Upper lobe of left lung (tissue), 6 donors: ENCODE measurements at regions not wholly inside any gene's neighbourhood (a gene's known extent, or its start where the extent isn't known, plus 50 kb on each side); places are given as distances from the start of the nearest gene placed in this dataset.

Source experiments
- ATAC-seq, 2 donors: fragments of 200-7000 bp; cut with Tn5 transposase; one replicate each; pipeline ENCODE4 v1.9.1; 2022; ENCODE audit warnings: mild to moderate bottlenecking in 2 of 2, moderate library complexity in 2 of 2; ENCODE audit not compliant: low FRiP score in 2 of 2
- DNase-seq, 2 donors: peaks; one replicate each; pipeline ENCODE4 v3.0.0-alpha.2; 2019 to 2020
- H3K27ac ChIP-seq, 4 donors: fragments of 200-600 bp; sonication (generic); one replicate each; pipeline ENCODE4 v1.5.1; 2016 to 2019
- H3K27me3 ChIP-seq, 4 donors: fragments of 200-600 bp; sonication (generic); one replicate each; pipeline ENCODE4 v1.5.1; 2017 to 2019
- H3K36me3 ChIP-seq, 4 donors: fragments of 200-600 bp; sonication (generic); one replicate each; pipeline ENCODE4 v1.5.1; 2016 to 2019
- H3K4me1 ChIP-seq, 4 donors: fragments of 200-600 bp; sonication (generic); one replicate each; pipeline ENCODE4 v1.5.1; 2018 to 2019
- H3K4me3 ChIP-seq, 4 donors: fragments of 200-600 bp; sonication (generic); one replicate each; pipeline ENCODE4 v1.5.1; 2017 to 2019; ENCODE audit warnings: mild to moderate bottlenecking in 2 of 4, moderate library complexity in 1 of 4
- H3K9me3 ChIP-seq, 4 donors: fragments of 200-600 bp; sonication (generic); one replicate each; pipeline ENCODE4 v1.5.1; 2018 to 2019
- CTCF ChIP-seq, 6 experiments: fragments of 450-650 bp in 4 of 6; fragments of 200-600 bp in 2 of 6; sonication (generic) in 2 of 6; IDR thresholded peaks; one replicate each; pipeline ENCODE4 v1.5.1; 2016 to 2019; ENCODE audit warnings: antibody characterized with exemption in 6 of 6
- EP300 ChIP-seq, 4 donors: sonication (generic); formaldehyde crosslinking; IDR thresholded peaks; one replicate each; pipeline ENCODE4 v1.5.1; 2017; ENCODE audit warnings: antibody characterized with exemption in 4 of 4, control low read depth in 2 of 4
- POLR2A ChIP-seq, 4 donors: fragments of 450-650 bp; IDR thresholded peaks; one replicate each; pipeline ENCODE4 v1.5.1; 2016 to 2017; ENCODE audit warnings: antibody characterized with exemption in 4 of 4, mild to moderate bottlenecking in 2 of 4
- POLR2AphosphoS5 ChIP-seq, 2 donors: sonication (generic); formaldehyde crosslinking; IDR thresholded peaks; one replicate each; pipeline ENCODE4 v1.5.1; 2017; ENCODE audit warnings: antibody characterized with exemption in 2 of 2
- WGBS, 2 donors: methylation state at CpG; one replicate each; pipeline ENCODE4 v1.1.5; 2017 to 2018; 5-methylcytosine and 5-hydroxymethylcytosine counted together
- donor health status: DM: no; HTN: no; CAD: no; lungs with moderate emphysema.
- donor health status: DM: no; HTN: yes; CAD: no; lungs with severe emphysema.

DNA sequence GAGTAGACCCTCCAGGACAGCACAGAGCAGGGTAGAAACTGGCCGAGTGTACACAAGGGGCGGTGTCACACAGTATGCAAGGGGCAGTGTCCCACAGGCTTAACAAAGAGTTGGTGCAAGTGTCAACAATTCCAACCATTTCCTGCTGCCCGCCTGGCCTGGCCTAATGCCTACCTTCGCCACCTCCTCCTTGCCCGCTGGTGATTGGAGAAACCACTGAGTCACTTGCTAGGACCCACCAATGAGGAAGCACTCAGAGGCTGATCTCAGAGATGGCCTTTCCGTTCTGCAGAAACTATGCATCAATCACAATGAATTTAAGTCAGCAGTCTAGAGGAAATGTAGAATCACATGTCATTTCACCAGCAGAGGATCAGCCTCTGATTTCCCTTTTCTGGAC lies 263.3 kb upstream of the PKDCC start:
- no peak for TF ChIP-seq CTCF (IDR thresholded peaks at IDR 0.05)
- no peak for TF ChIP-seq POLR2AphosphoS5 (IDR thresholded peaks at IDR 0.05)
- TF ChIP-seq EP300 (IDR thresholded peaks at IDR 0.05): no peak
- TF ChIP-seq POLR2A (IDR thresholded peaks at IDR 0.05): no peak
- Histone ChIP-seq H3K4me3 (no peak overlapping the region), H3K9me3 (no peaks in the 10 kb centered on the region), H3K27ac (no peak overlapping the region), H3K36me3 (no peaks in the 10 kb centered on the region), H3K27me3 (no peaks in the 10 kb centered on the region), H3K4me1 (no peaks in the 10 kb centered on the region)
- 59 to 78% methylated on average over 6 of the region's 6 CpGs for WGBS, 2 donors
- no peak for ATAC-seq
- DNase-seq: no peak

- WGBS, 2 donors: 69 to 72% methylated on average over 4 to 10 of the region's 10 CpGs
- no peak for TF ChIP-seq EP300 (IDR thresholded peaks at IDR 0.05)
- no peak for TF ChIP-seq POLR2A (IDR thresholded peaks at IDR 0.05)
- no peak for TF ChIP-seq POLR2AphosphoS5 (IDR thresholded peaks at IDR 0.05)
- Histone ChIP-seq H3K4me3 (no peak overlapping the region), H3K4me1 (no peaks in the 10 kb centered on the region), H3K9me3 (no peaks in the 10 kb centered on the region), H3K27me3 (no peaks in the 10 kb centered on the region), H3K27ac (no peak overlapping the region), H3K36me3 (no peaks in the 10 kb centered on the region)
- DNase-seq (no peak), ATAC-seq (peak in 1 of 2 donors; percentile 56)
Measured at GRCh38 chr2:41785251-41786022, 262.4 kb upstream of the PKDCC start.

DNA sequence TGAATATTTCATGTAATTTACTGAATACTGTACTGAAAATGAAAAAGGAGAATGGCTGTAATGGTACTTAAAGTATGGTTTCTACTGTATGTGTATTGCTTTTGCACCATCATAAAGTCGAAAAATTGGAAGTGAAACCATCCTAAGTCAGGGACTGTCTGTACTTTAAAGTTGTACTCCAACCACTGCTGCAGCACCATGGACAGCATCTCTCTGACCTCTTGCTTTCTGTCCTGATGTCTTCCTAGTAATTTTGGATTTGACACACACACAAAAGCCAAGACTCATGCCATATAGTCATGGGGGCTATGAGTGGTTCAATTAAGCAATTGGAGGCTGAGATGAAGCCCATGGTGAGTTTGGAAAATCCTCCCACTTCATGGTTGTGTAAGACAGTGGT lies 256.3 kb upstream of the PKDCC start:
- TF ChIP-seq POLR2AphosphoS5 (IDR thresholded peaks at IDR 0.05) (no peak), CTCF (IDR thresholded peaks at IDR 0.05) (no peak), POLR2A (IDR thresholded peaks at IDR 0.05) (no peak), EP300 (IDR thresholded peaks at IDR 0.05) (no peak)
- H3K4me1 ChIP-seq: no peaks in the 10 kb centered on the region
- no peaks in the 10 kb centered on the region for H3K9me3 ChIP-seq
- no peak for DNase-seq
- 52 to 57% methylated on average over 1 of the region's 1 CpG for WGBS, 2 donors
- H3K36me3 ChIP-seq: no peaks in the 10 kb centered on the region
- H3K4me3 ChIP-seq: no peak overlapping the region
- H3K27ac ChIP-seq: no peak overlapping the region
- H3K27me3 ChIP-seq: no peaks in the 10 kb centered on the region
- no peak for ATAC-seq

DNA sequence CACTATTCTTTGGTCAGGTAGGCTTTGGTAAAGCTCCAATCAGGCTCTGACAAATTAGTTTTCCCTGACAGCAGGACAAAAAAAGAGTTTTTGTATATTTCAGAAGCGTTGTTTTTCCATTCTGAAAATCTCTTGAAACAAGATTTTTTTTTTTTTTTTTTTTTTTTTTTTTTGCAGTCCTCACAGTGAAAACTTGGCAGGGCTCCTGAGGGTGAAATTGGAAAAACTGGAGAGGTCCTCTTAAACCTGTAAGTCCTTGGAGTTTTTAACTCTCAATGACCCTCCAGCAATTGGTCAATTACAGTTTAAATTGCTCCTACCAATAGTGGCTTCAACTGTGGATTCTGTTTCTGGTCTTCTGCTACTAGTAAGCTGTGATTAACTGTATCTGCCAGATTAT lies 244.5 kb upstream of the PKDCC start:
- no peaks in the 10 kb centered on the region for H3K27me3 ChIP-seq
- H3K27ac ChIP-seq: no peak overlapping the region
- no peaks in the 10 kb centered on the region for H3K4me1 ChIP-seq
- ATAC-seq (no peak), DNase-seq (no peak)
- TF ChIP-seq EP300 (IDR thresholded peaks at IDR 0.05) (no peak), POLR2A (IDR thresholded peaks at IDR 0.05) (no peak), CTCF (IDR thresholded peaks at IDR 0.05) (no peak), POLR2AphosphoS5 (IDR thresholded peaks at IDR 0.05) (no peak)
- 43 to 65% methylated on average over 1 of the region's 1 CpG for WGBS, 2 donors
- no peak overlapping the region for H3K4me3 ChIP-seq
- H3K9me3 ChIP-seq: no peaks in the 10 kb centered on the region
- H3K36me3 ChIP-seq: no peaks in the 10 kb centered on the region

DNA sequence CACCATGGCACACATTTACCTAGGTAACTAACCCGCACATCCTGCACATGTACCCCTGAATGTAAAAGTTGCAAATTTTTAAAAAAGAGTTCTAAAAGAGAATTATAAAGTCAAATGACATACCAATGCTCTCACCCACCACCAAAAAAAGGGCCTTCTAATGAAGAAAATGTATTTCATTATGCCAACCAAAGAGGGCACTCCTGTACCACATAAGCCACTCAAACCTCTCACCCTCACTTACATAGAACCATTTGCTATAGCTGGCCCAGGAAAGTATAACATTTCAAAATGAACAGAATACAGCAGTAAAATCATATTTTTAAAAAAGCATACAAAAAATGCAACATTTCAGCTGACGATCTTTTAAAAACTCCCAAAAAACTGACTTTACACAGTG lies 241.5 kb upstream of the PKDCC start:
- 95% methylated on average over 2 of the region's 2 CpGs for WGBS, 2 donors
- H3K36me3 ChIP-seq: no peaks in the 10 kb centered on the region
- TF ChIP-seq CTCF (IDR thresholded peaks at IDR 0.05) (no peak), POLR2A (IDR thresholded peaks at IDR 0.05) (no peak), EP300 (IDR thresholded peaks at IDR 0.05) (no peak), POLR2AphosphoS5 (IDR thresholded peaks at IDR 0.05) (no peak)
- no peaks in the 10 kb centered on the region for H3K4me1 ChIP-seq
- no peaks in the 10 kb centered on the region for H3K9me3 ChIP-seq
- H3K27me3 ChIP-seq: no peaks in the 10 kb centered on the region
- H3K4me3 ChIP-seq: no peak overlapping the region
- H3K27ac ChIP-seq: no peak overlapping the region
- no peak for ATAC-seq
- no peak for DNase-seq
